A673 (cell line): ENCODE measurements at regions not wholly inside any gene's neighbourhood (a gene's known extent, or its start where the extent isn't known, plus 50 kb on each side); places are given as distances from the start of the nearest gene placed in this dataset.

Source experiments
- BruUV-seq: library from RNA; stranded (reverse); fragments of 400-500 nt; replicated peaks from 2 replicates; lab custom pipeline; 2021; lab: Mats Ljungman, UMichigan
- CTCF ChIA-PET: fragments of 300-600 bp; sonication (Branson Sonifier 250); formaldehyde crosslinking; loops from one replicate; lab custom pipeline; 2022; ENCODE audit warnings: antibody characterized with exemption; lab: Charles Lee
- POLR2A ChIA-PET: fragments of 300-600 bp; sonication (Branson Sonifier 250); formaldehyde crosslinking; loops from one replicate; lab custom pipeline; 2022; ENCODE audit warnings: antibody characterized with exemption; ENCODE audit not compliant: low non-redundant PET; lab: Charles Lee
- DNase-seq: peaks from one replicate; pipeline ENCODE4 v3.0.0-alpha.2; 2015; ENCODE audit warnings: low spot score
- H3K27ac ChIP-seq: fragments of 200-600 bp; sonication (generic); 2 replicates; pipeline ENCODE4 v1.5.1; 2016; ENCODE audit warnings: mixed run types, low read depth, mild to moderate bottlenecking, mixed read lengths, antibody characterized with exemption, low read length; ENCODE audit not compliant: poor library complexity, severe bottlenecking
- H3K27me3 ChIP-seq: fragments of 200-600 bp; sonication (generic); replicated peaks from 2 replicates; pipeline ENCODE4 v1.6.1; 2017; ENCODE audit warnings: mixed run types, low read depth, mild to moderate bottlenecking, mixed read lengths, antibody characterized with exemption, low read length; ENCODE audit not compliant: insufficient read depth, poor library complexity
- H3K36me3 ChIP-seq: fragments of 200-600 bp; sonication (generic); 2 replicates; pipeline ENCODE4 v1.6.1; 2016; ENCODE audit warnings: mixed run types, mild to moderate bottlenecking, mixed read lengths, antibody characterized with exemption, low read length; ENCODE audit not compliant: insufficient read depth, poor library complexity, severe bottlenecking
- H3K4me1 ChIP-seq: fragments of 200-600 bp; sonication (generic); 2 replicates; pipeline ENCODE4 v1.6.1; 2017; ENCODE audit warnings: mixed run types, mild to moderate bottlenecking, mixed read lengths, antibody characterized with exemption, low read length; ENCODE audit not compliant: insufficient read depth, poor library complexity, severe bottlenecking
- H3K4me3 ChIP-seq: fragments of 200-600 bp; sonication (generic); 2 replicates; pipeline ENCODE4 v1.5.1; 2016; ENCODE audit warnings: low read depth, mixed run types, mild to moderate bottlenecking, mixed read lengths, low read length; ENCODE audit not compliant: poor library complexity, severe bottlenecking
- H3K9me3 ChIP-seq: fragments of 200-600 bp; sonication (generic); 2 replicates; pipeline ENCODE4 v1.6.1; 2016; ENCODE audit warnings: mixed run types, low read depth, mild to moderate bottlenecking, mixed read lengths, antibody characterized with exemption, low read length; ENCODE audit not compliant: poor library complexity, severe bottlenecking
- EZH2 ChIP-seq: fragments of 200-600 bp; sonication (generic); IDR thresholded peaks from 2 replicates; pipeline ENCODE4 v1.6.1; 2017; ENCODE audit warnings: borderline replicate concordance, low read depth, mild to moderate bottlenecking, mixed read lengths, antibody characterized with exemption, low read length; ENCODE audit not compliant: poor library complexity, severe bottlenecking
- intact Hi-C: fragments of 100-400 bp; cut with micrococcal nuclease; formaldehyde crosslinking; loops from one replicate; pipeline ENCODE4 v1.10.0; 2022; ENCODE audit not compliant: unreplicated experiment
- TF ChIP-seq, protein P1 (sequence below): fragments of 300-800, 200-600 bp; sonication (generic); conservative IDR thresholded peaks from 2 replicates; pipeline ENCODE4 v1.5.1; 2017; ENCODE audit warnings: low read depth, mild to moderate bottlenecking, antibody characterized with exemption, low read length, moderate library complexity, mixed read lengths

GRCh38 chr1:191101960-191102359, 624.3 kb upstream of the BRINP3 start:
- no peaks in the 10 kb centered on the region for H3K4me1 ChIP-seq
- no peaks in the 10 kb centered on the region for H3K36me3 ChIP-seq
- CTCF ChIA-PET: no interaction called here
- no peak for DNase-seq
- no peak overlapping the region for H3K27ac ChIP-seq
- intact Hi-C loops: no loop called here
- H3K9me3 ChIP-seq: no peaks in the 10 kb centered on the region
- TF ChIP-seq EZH2: no peak
- TF ChIP-seq, protein P1, sequence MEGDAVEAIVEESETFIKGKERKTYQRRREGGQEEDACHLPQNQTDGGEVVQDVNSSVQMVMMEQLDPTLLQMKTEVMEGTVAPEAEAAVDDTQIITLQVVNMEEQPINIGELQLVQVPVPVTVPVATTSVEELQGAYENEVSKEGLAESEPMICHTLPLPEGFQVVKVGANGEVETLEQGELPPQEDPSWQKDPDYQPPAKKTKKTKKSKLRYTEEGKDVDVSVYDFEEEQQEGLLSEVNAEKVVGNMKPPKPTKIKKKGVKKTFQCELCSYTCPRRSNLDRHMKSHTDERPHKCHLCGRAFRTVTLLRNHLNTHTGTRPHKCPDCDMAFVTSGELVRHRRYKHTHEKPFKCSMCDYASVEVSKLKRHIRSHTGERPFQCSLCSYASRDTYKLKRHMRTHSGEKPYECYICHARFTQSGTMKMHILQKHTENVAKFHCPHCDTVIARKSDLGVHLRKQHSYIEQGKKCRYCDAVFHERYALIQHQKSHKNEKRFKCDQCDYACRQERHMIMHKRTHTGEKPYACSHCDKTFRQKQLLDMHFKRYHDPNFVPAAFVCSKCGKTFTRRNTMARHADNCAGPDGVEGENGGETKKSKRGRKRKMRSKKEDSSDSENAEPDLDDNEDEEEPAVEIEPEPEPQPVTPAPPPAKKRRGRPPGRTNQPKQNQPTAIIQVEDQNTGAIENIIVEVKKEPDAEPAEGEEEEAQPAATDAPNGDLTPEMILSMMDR: no peak
- no TSS peak for BruUV-seq
- H3K27me3 ChIP-seq: no peaks in the 10 kb centered on the region
- POLR2A ChIA-PET: no interaction called here
- no peak overlapping the region for H3K4me3 ChIP-seq

GRCh38 chr1:191125950-191126349, 648.3 kb upstream of the BRINP3 start:
- POLR2A ChIA-PET: no interaction called here
- CTCF ChIA-PET: no interaction called here
- no peak for TF ChIP-seq EZH2
- TF ChIP-seq, protein P1: no peak
- Histone ChIP-seq H3K4me1 (no peaks in the 10 kb centered on the region), H3K9me3 (no peaks in the 10 kb centered on the region), H3K27me3 (no peaks in the 10 kb centered on the region), H3K27ac (no peak overlapping the region), H3K36me3 (no peaks in the 10 kb centered on the region), H3K4me3 (no peak overlapping the region)
- intact Hi-C loops: no loop called here
- BruUV-seq: no TSS peak
- DNase-seq: no peak

- Histone ChIP-seq H3K4me1 (no peaks in the 10 kb centered on the region), H3K36me3 (no peaks in the 10 kb centered on the region), H3K27me3 (no peaks in the 10 kb centered on the region), H3K4me3 (no peak overlapping the region), H3K9me3 (no peaks in the 10 kb centered on the region), H3K27ac (no peak overlapping the region)
- ChIA-PET CTCF (no interaction called here), POLR2A (no interaction called here)
- BruUV-seq: no TSS peak
- DNase-seq: no peak
- TF ChIP-seq, protein P1: no peak
- TF ChIP-seq EZH2: no peak
- intact Hi-C loops: no loop called here
Measured at GRCh38 chr1:191134796-191135195, 657.1 kb upstream of the BRINP3 start.
